HL-60 (cell line): ENCODE measurements at regions not wholly inside any gene's neighbourhood (a gene's known extent, or its start where the extent isn't known, plus 50 kb on each side); places are given as distances from the start of the nearest gene placed in this dataset.

Experiments
- DNase-seq, 2 experiments: peaks; one replicate each; pipeline ENCODE4 v3.0.0-alpha.2; 2010 to 2020; ENCODE audit warnings: low read depth in 1 of 2, low spot score in 1 of 2
- H3K27ac ChIP-seq: fragments of 250-450 bp; sonication (Bioruptor Pico); replicated peaks from 2 replicates; pipeline ENCODE4 v1.5.1; 2020; ENCODE audit warnings: mild to moderate bottlenecking, moderate library complexity
- H3K27me3 ChIP-seq: fragments of 250-450 bp; sonication (Bioruptor Pico); 2 replicates; pipeline ENCODE4 v1.5.1; 2021; ENCODE audit warnings: mild to moderate bottlenecking, moderate library complexity; ENCODE audit not compliant: insufficient read depth, poor library complexity, severe bottlenecking
- H3K4me3 ChIP-seq: replicated peaks from 2 replicates; pipeline ENCODE4 v1.5.1; 2011; ENCODE audit warnings: mild to moderate bottlenecking, control low read depth, low read length; ENCODE audit not compliant: insufficient read depth
- CTCF ChIP-seq: IDR thresholded peaks from one replicate; pipeline ENCODE4 v1.5.1; 2011; ENCODE audit warnings: low read length, control low read depth, inconsistent platforms; ENCODE audit not compliant: insufficient read depth
- GABPA ChIP-seq: IDR thresholded peaks from 2 replicates; pipeline ENCODE4 v1.6.1; 2012; ENCODE audit warnings: low read depth
- POLR2AphosphoS5 ChIP-seq: IDR thresholded peaks from 2 replicates; pipeline ENCODE4 v1.6.1; 2012; ENCODE audit warnings: low read depth
- SPI1 ChIP-seq: IDR thresholded peaks from 2 replicates; pipeline ENCODE4 v1.6.1; 2012; ENCODE audit warnings: low read depth, mild to moderate bottlenecking, borderline replicate concordance
- TF ChIP-seq, protein P1 (sequence below): IDR thresholded peaks from 2 replicates; pipeline ENCODE4 v1.6.1; 2012; ENCODE audit warnings: low read depth; ENCODE audit not compliant: insufficient replicate concordance

GRCh38 chr9:34907044-34907443 lies 51.0 kb upstream of the PHF24 start:
- Histone ChIP-seq H3K4me3 (no peak overlapping the region), H3K27ac (no peak overlapping the region), H3K27me3 (no peaks in the 10 kb centered on the region)
- DNase-seq, result no peak
- TF ChIP-seq SPI1, result no peak
- no peak for TF ChIP-seq CTCF
- no peak for TF ChIP-seq GABPA
- TF ChIP-seq, protein P1, sequence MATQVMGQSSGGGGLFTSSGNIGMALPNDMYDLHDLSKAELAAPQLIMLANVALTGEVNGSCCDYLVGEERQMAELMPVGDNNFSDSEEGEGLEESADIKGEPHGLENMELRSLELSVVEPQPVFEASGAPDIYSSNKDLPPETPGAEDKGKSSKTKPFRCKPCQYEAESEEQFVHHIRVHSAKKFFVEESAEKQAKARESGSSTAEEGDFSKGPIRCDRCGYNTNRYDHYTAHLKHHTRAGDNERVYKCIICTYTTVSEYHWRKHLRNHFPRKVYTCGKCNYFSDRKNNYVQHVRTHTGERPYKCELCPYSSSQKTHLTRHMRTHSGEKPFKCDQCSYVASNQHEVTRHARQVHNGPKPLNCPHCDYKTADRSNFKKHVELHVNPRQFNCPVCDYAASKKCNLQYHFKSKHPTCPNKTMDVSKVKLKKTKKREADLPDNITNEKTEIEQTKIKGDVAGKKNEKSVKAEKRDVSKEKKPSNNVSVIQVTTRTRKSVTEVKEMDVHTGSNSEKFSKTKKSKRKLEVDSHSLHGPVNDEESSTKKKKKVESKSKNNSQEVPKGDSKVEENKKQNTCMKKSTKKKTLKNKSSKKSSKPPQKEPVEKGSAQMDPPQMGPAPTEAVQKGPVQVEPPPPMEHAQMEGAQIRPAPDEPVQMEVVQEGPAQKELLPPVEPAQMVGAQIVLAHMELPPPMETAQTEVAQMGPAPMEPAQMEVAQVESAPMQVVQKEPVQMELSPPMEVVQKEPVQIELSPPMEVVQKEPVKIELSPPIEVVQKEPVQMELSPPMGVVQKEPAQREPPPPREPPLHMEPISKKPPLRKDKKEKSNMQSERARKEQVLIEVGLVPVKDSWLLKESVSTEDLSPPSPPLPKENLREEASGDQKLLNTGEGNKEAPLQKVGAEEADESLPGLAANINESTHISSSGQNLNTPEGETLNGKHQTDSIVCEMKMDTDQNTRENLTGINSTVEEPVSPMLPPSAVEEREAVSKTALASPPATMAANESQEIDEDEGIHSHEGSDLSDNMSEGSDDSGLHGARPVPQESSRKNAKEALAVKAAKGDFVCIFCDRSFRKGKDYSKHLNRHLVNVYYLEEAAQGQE, result no peak

DNA sequence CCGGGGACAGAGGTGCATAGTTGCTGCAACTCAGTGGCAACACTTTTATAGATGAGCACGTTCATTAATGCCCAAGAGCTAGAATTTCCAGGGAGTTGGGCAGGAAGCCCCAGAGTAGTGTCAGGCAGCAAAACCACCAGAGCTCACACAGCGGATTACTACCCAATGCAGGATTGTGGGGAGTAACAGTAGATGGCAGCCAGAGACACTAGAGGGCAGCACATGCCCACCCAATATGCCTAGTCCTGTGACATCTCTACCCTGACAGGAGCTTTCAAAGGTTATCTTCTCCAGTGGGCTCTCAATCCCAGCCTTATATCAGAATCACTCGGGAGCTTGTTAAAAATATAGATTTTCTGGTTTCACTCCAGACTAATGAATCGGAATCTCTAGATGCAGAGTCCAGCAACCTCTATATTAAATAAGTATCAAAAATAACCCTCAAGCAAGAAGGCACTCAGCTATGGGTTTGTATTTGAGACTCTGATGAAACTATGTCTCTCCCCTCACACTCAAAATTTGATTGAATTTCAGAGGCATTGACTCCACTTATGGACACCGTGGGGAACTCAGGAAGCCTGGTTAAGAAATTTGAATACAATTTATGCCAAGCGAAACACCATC lies 58.4 kb upstream of the PHF24 start:
- TF ChIP-seq, protein P1, result no peak
- peak; percentile 77 for TF ChIP-seq CTCF
- DNase-seq, result peak; percentile 34 to 76
- Histone ChIP-seq H3K4me3 (no peak overlapping the region), H3K27ac (no peak overlapping the region), H3K27me3 (peaks cover 7% of the 10 kb centered on the region)

DNA sequence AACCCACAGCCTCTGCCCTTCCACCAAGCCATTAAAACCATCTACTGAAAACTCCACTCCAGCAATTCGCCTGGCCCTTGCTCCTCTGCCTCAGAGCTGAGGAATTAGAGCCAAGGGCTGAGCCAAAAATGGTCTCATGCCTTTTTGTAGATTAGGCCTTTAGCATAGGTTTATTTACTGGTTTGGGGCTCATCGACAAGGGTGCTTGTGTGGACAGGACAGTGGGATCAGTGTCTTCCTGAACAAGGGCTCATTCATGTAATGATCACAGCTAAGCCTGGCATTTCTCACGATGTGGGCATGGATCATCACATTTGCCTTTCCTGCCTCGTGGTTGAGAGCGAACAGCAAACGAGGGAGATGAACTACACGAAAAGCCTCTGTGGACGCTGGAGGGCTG lies 59.2 kb upstream of the PHF24 start:
- DNase-seq, result no peak
- no peak overlapping the region for H3K27ac ChIP-seq
- TF ChIP-seq POLR2AphosphoS5, result no peak
- TF ChIP-seq GABPA, result no peak
- TF ChIP-seq SPI1, result no peak
- TF ChIP-seq, protein P1, result no peak
- no peak for TF ChIP-seq CTCF
- H3K27me3 ChIP-seq, result peaks cover 9% of the 10 kb centered on the region
- no peak overlapping the region for H3K4me3 ChIP-seq
